HEK293T (cell line): ENCODE measurements at regions not wholly inside any gene's neighbourhood (a gene's known extent, or its start where the extent isn't known, plus 50 kb on each side); places are given as distances from the start of the nearest gene placed in this dataset.

ENCODE experiments used
- CTCF ChIA-PET: fragments of 350-600 bp; formaldehyde crosslinking; extraction: SDS; loops from one replicate; lab custom pipeline; 2021; ENCODE audit warnings: antibody characterized with exemption, inconsistent platforms; lab: Yijun Ruan, JAX
- POLR2A ChIA-PET: fragments of 350-600 bp; formaldehyde crosslinking; extraction: SDS; loops from one replicate; lab custom pipeline; 2020; ENCODE audit warnings: antibody characterized with exemption, inconsistent platforms; lab: Yijun Ruan, JAX
- DNase-seq: peaks from one replicate; pipeline ENCODE4 v3.0.0; 2012; ENCODE audit warnings: mixed read lengths; ENCODE audit errors: extremely low spot score
- ARNT ChIP-seq: fragments of 450-650 bp; IDR thresholded peaks from 2 replicates; pipeline ENCODE4 v1.6.1; 2017; ENCODE audit warnings: mild to moderate bottlenecking
- BHLHE40 ChIP-seq: fragments of 450-650 bp; IDR thresholded peaks from 2 replicates; pipeline ENCODE4 v1.6.1; 2016; ENCODE audit warnings: mild to moderate bottlenecking, moderate library complexity, borderline replicate concordance
- CTBP1 ChIP-seq: fragments of 450-650 bp; IDR thresholded peaks from 2 replicates; pipeline ENCODE4 v1.6.1; 2016; ENCODE audit warnings: borderline replicate concordance
- ELF4 ChIP-seq: fragments of 450-650 bp; IDR thresholded peaks from 2 replicates; pipeline ENCODE4 v1.6.1; 2017; ENCODE audit warnings: antibody characterized with exemption
- FOXA1 ChIP-seq: fragments of 450-650 bp; IDR thresholded peaks from 2 replicates; pipeline ENCODE4 v1.6.1; 2016; ENCODE audit warnings: mild to moderate bottlenecking
- FOXK2 ChIP-seq: fragments of 450-650 bp; IDR thresholded peaks from 2 replicates; pipeline ENCODE4 v1.6.1; 2016; ENCODE audit warnings: mild to moderate bottlenecking
- FOXM1 ChIP-seq: fragments of 450-650 bp; IDR thresholded peaks from 2 replicates; pipeline ENCODE4 v1.6.1; 2017; ENCODE audit warnings: mild to moderate bottlenecking, borderline replicate concordance
- HDGF ChIP-seq: fragments of 450-650 bp; IDR thresholded peaks from 2 replicates; pipeline ENCODE4 v1.6.1; 2017; ENCODE audit warnings: antibody characterized with exemption, borderline replicate concordance
- L3MBTL2 ChIP-seq: fragments of 450-650 bp; conservative IDR thresholded peaks from 2 replicates; pipeline ENCODE4 v1.6.1; 2016; ENCODE audit warnings: mild to moderate bottlenecking
- LEF1 ChIP-seq: fragments of 450-650 bp; IDR thresholded peaks from 2 replicates; pipeline ENCODE4 v1.6.1; 2017; ENCODE audit warnings: mild to moderate bottlenecking, borderline replicate concordance
- NFRKB ChIP-seq: fragments of 450-650 bp; IDR thresholded peaks from 2 replicates; pipeline ENCODE4 v1.6.1; 2016; ENCODE audit warnings: mild to moderate bottlenecking, moderate library complexity
- SP1 ChIP-seq: fragments of 450-650 bp; IDR thresholded peaks from 2 replicates; pipeline ENCODE4 v1.6.1; 2017
- SUZ12 ChIP-seq: fragments of 450-650 bp; IDR thresholded peaks from 2 replicates; pipeline ENCODE4 v1.6.1; 2016; ENCODE audit warnings: mild to moderate bottlenecking
- TARDBP ChIP-seq: fragments of 450-650 bp; IDR thresholded peaks from 2 replicates; pipeline ENCODE4 v1.6.1; 2016
- ZNF384 ChIP-seq: fragments of 450-650 bp; IDR thresholded peaks from 2 replicates; pipeline ENCODE4 v1.6.1; 2016
- TF ChIP-seq, protein P1 (sequence below): fragments of 450-650 bp; IDR thresholded peaks from 2 replicates; pipeline ENCODE4 v1.6.1; 2016

DNA sequence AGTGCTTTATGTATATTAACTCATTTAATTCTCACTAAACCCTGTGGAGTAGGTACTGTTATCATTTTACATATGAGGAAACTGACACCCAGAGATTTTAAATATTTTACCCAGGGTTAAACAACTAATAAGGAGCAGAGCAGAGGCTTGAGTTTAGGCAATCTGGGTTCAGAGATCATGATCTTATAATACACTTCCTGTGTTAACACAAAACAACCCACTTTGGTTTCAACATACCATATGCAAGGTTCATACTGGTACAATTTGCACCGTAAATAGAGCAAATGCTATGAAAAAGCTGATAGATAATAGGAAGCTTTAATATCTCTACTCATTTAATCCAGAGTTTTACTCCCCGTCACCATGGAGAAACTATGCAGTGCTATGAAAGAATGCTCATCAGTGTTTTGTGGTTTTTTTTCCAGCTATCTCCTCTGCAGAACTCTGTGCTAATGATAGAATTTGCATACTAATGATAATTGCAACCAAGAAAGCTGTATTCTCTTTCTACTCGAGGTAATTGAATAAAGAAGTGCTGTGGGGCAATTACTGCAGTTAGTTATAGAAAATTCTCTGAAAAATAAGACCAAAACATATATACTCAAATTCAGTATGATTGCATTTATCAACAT is 138.8 kb upstream of the MAP9 start:
- DNase-seq = no peak
- CTCF ChIA-PET = no interaction called here
- no peak for TF ChIP-seq FOXA1
- no peak for TF ChIP-seq SP1
- no peak for TF ChIP-seq ARNT
- TF ChIP-seq BHLHE40 = no peak
- TF ChIP-seq ZNF384 = no peak
- no peak for TF ChIP-seq HDGF
- no peak for TF ChIP-seq TARDBP
- TF ChIP-seq, protein P1, sequence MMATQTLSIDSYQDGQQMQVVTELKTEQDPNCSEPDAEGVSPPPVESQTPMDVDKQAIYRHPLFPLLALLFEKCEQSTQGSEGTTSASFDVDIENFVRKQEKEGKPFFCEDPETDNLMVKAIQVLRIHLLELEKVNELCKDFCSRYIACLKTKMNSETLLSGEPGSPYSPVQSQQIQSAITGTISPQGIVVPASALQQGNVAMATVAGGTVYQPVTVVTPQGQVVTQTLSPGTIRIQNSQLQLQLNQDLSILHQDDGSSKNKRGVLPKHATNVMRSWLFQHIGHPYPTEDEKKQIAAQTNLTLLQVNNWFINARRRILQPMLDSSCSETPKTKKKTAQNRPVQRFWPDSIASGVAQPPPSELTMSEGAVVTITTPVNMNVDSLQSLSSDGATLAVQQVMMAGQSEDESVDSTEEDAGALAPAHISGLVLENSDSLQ = no peak
- no peak for TF ChIP-seq SUZ12
- no peak for TF ChIP-seq ELF4
- TF ChIP-seq NFRKB = no peak
- no peak for TF ChIP-seq FOXK2
- no peak for TF ChIP-seq LEF1
- no peak for TF ChIP-seq L3MBTL2
- no peak for TF ChIP-seq FOXM1
- no peak for TF ChIP-seq CTBP1
- POLR2A ChIA-PET = no interaction called here

DNA sequence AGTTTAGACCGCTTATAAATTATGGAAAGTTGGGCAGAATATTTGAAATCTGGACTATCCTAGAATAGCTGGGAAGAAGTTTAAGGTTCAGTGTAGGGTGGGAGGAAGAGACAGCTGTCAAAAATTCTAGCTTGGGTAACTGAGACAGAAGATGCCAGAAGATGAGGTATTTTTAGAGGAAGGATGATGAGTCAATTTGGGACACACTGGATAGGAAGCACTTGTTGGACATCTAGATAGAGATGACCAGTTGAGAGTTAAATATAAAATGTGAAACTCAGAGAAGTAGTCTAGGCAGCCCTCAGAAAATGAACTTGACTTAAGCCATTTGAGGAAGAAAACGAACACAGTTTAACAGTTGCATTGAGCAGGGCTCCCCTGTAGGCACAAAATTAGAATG is 137.9 kb upstream of the MAP9 start:
- POLR2A ChIA-PET = interaction anchor here (0.5 kb wide), 1 partner anchor 10 kb away, joined by 3 read pairs; no protein-coding TSS in a partner anchor

DNA sequence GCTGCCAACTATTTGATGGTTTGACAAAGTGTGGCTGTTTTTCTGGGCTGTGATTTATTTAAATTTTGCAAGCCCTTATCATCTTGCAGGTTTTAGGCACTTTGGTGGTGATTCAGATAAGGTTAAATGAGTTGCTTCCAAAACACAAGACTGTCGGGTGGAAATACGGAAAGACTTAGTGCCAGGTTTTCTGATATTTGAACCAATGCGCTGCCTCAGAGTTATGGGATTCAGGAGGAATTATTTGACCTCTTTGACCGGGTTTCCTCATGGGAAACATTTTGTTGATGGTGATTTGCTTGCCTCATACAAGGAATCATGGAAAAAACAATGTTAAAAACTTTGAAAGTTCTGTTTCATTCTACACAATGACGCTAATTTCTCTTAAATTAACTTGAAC is 136.1 kb upstream of the MAP9 start:
- no peak for DNase-seq
- ChIA-PET CTCF (no interaction called here), POLR2A (no interaction called here)
- TF ChIP-seq ELF4 = no peak
- no peak for TF ChIP-seq L3MBTL2
- no peak for TF ChIP-seq LEF1
- TF ChIP-seq TARDBP = no peak
- no peak for TF ChIP-seq ZNF384
- no peak for TF ChIP-seq FOXM1
- no peak for TF ChIP-seq SP1
- TF ChIP-seq, protein P1 = no peak

More for the DNA sequence above, 137.9 kb upstream of the MAP9 start:
- no peak for DNase-seq
- TF ChIP-seq NFRKB (no peak), LEF1 (no peak), BHLHE40 (no peak), ELF4 (no peak), CTBP1 (no peak), SUZ12 (no peak), HDGF (no peak), L3MBTL2 (no peak), FOXM1 (no peak), FOXA1 (no peak), ZNF384 (no peak), ARNT (no peak), SP1 (no peak)
- TF ChIP-seq, protein P1 = no peak
- CTCF ChIA-PET = no interaction called here

DNA sequence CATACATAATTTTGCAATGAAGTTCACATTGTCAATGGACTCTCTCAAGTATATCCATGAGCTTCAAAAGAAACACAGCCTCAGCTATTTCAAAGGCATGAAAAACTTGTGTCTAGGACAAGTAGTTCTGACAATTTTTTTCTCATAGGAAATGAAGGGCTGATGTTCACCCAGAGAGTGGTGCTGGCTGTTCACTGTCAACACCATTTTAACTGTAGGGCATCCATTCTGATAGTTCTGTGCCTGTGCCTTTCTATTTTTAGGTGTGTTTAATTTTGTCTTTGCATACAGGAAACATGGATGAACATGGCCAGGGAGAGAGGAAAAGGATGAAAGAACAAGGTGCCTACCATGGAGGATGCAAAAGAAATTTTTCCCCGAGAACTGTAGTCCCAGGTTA is 135.3 kb upstream of the MAP9 start:
- DNase-seq = no peak
- ChIA-PET CTCF (no interaction called here), POLR2A (no interaction called here)
- TF ChIP-seq SP1 (no peak), L3MBTL2 (no peak), FOXM1 (no peak), FOXA1 (no peak), ZNF384 (no peak), ELF4 (no peak), LEF1 (no peak), SUZ12 (no peak), FOXK2 (no peak), NFRKB (no peak), BHLHE40 (no peak), HDGF (no peak), ARNT (no peak), CTBP1 (no peak), TARDBP (no peak)
- TF ChIP-seq, protein P1 = no peak

DNA sequence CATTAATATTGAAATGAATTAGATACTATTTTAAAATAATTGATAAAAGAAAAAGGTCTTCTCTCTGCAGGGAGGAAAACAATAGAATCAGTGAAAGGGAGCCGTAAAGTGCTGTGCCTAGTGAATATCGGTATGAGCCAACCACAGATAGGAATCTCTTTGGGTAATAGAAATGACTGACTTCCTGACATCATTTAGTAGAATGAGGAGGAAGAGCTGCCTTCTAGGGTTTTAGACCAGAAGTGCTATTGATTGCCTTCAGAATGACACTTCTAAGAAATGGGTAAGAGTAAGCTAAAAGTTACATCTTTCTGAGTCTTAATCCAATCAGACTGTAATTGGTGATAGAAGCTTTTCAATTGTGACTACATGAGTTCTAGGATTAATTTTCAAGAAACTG is 134.0 kb upstream of the MAP9 start:
- no peak for TF ChIP-seq CTBP1
- TF ChIP-seq BHLHE40 = no peak
- TF ChIP-seq TARDBP = no peak
- TF ChIP-seq FOXK2 = no peak
- no peak for TF ChIP-seq FOXA1
- TF ChIP-seq ZNF384 = no peak
- no peak for TF ChIP-seq LEF1
- TF ChIP-seq SP1 = no peak
- TF ChIP-seq L3MBTL2 = no peak
- TF ChIP-seq NFRKB = no peak
- TF ChIP-seq SUZ12 = no peak
- TF ChIP-seq ARNT = no peak
- no peak for TF ChIP-seq HDGF
- TF ChIP-seq FOXM1 = no peak
- TF ChIP-seq ELF4 = no peak
- TF ChIP-seq, protein P1 = no peak
- CTCF ChIA-PET = interaction anchor here (1.2 kb wide), 1 partner anchor 14 kb away, joined by 3 read pairs; no protein-coding TSS in a partner anchor
- no peak for DNase-seq
- POLR2A ChIA-PET = no interaction called here
